Liver (tissue), 8 donors: ENCODE measurements at regions not wholly inside any gene's neighbourhood (a gene's known extent, or its start where the extent isn't known, plus 50 kb on each side); places are given as distances from the start of the nearest gene placed in this dataset.

Experiments
- DNase-seq: peaks from one replicate; pipeline ENCODE4 v3.0.0-alpha.2; 2017; ENCODE audit warnings: low spot score
- H3K27ac ChIP-seq, 2 donors: one replicate each; pipeline ENCODE4 v1.7.0; 2013; ENCODE audit warnings: inconsistent platforms in 2 of 2, low read length in 2 of 2, control low read depth in 1 of 2, low read depth in 1 of 2, mild to moderate bottlenecking in 1 of 2
- H3K27me3 ChIP-seq, 4 donors: one replicate each; pipeline versions ENCODE4 v1.6.1 to v1.7.0; 2013; ENCODE audit warnings: low read length in 3 of 4, inconsistent platforms in 1 of 4, mild to moderate bottlenecking in 1 of 4, moderate library complexity in 1 of 4; ENCODE audit not compliant: control insufficient read depth in 4 of 4, insufficient read depth in 4 of 4
- H3K36me3 ChIP-seq, 4 donors: one replicate each; pipeline versions ENCODE4 v1.6.1 to v1.7.0; 2013; ENCODE audit warnings: low read length in 3 of 4, mild to moderate bottlenecking in 3 of 4, low read depth in 1 of 4, moderate library complexity in 1 of 4; ENCODE audit not compliant: control insufficient read depth in 4 of 4, insufficient read depth in 3 of 4
- H3K4me1 ChIP-seq, 4 donors: one replicate each; pipeline versions ENCODE4 v1.6.1 to v1.7.0; 2013; ENCODE audit warnings: low read length in 3 of 4, mild to moderate bottlenecking in 3 of 4, moderate library complexity in 1 of 4; ENCODE audit not compliant: control insufficient read depth in 4 of 4, insufficient read depth in 4 of 4
- H3K4me3 ChIP-seq, 3 donors: one replicate each; pipeline versions ENCODE4 v1.6.1 to v1.7.0; 2013; ENCODE audit warnings: low read length in 3 of 3, control low read depth in 1 of 3, low read depth in 1 of 3, mild to moderate bottlenecking in 1 of 3
- H3K9ac ChIP-seq, 2 donors: one replicate each; pipeline ENCODE4 v1.7.0; 2013; ENCODE audit warnings: low read length in 2 of 2, mild to moderate bottlenecking in 2 of 2, moderate library complexity in 2 of 2, control low read depth in 1 of 2, low read depth in 1 of 2
- H3K9me3 ChIP-seq, 4 donors: one replicate each; pipeline versions ENCODE4 v1.6.1 to v1.7.0; 2013; ENCODE audit warnings: low read length in 3 of 4; ENCODE audit not compliant: control insufficient read depth in 4 of 4
- EGR1 ChIP-seq, 2 donors: IDR thresholded peaks; 2 replicates each; pipeline ENCODE4 v1.6.1; 2016 to 2018; ENCODE audit warnings: antibody characterized with exemption in 2 of 2, low read depth in 2 of 2
- FOXA1 ChIP-seq: IDR thresholded peaks from 2 replicates; pipeline ENCODE4 v1.6.1; 2016; ENCODE audit warnings: antibody characterized with exemption
- FOXA2 ChIP-seq: IDR thresholded peaks from 2 replicates; pipeline ENCODE4 v1.6.1; 2016; ENCODE audit warnings: antibody characterized with exemption
- HNF4A ChIP-seq, 2 donors: conservative IDR thresholded peaks; 2 replicates each; pipeline ENCODE4 v1.6.1; 2016; ENCODE audit warnings: antibody characterized with exemption in 2 of 2, mild to moderate bottlenecking in 2 of 2
- HNF4G ChIP-seq: IDR thresholded peaks from 2 replicates; pipeline ENCODE4 v1.6.1; 2016; ENCODE audit warnings: antibody characterized with exemption
- JUND ChIP-seq, 2 donors: IDR thresholded peaks; 2 replicates each; pipeline ENCODE4 v1.6.1; 2016; ENCODE audit warnings: antibody characterized with exemption in 2 of 2
- NR2F2 ChIP-seq: IDR thresholded peaks from 2 replicates; pipeline ENCODE4 v1.6.1; 2016; ENCODE audit warnings: antibody characterized with exemption
- RAD21 ChIP-seq, 2 donors: IDR thresholded peaks; 2 replicates each; pipeline ENCODE4 v1.6.1; 2016; ENCODE audit warnings: antibody characterized with exemption in 2 of 2, mild to moderate bottlenecking in 2 of 2
- SP1 ChIP-seq: IDR thresholded peaks from 2 replicates; pipeline ENCODE4 v1.6.1; 2018; ENCODE audit warnings: antibody characterized with exemption, mild to moderate bottlenecking
- TAF1 ChIP-seq: conservative IDR thresholded peaks from 2 replicates; pipeline ENCODE4 v1.6.1; 2016; ENCODE audit warnings: antibody characterized with exemption, mild to moderate bottlenecking
- YY1 ChIP-seq: IDR thresholded peaks from 2 replicates; pipeline ENCODE4 v1.6.1; 2016; ENCODE audit warnings: antibody characterized with exemption, mild to moderate bottlenecking
- WGBS: extraction: QIAGEN DNeasy Blood & Tissue Kit; methylation state at CpG from one replicate; pipeline ENCODE4 v1.1.7; 2013; 5-methylcytosine and 5-hydroxymethylcytosine counted together
- TF ChIP-seq, protein P1 (sequence below): IDR thresholded peaks from 2 replicates; pipeline ENCODE4 v1.6.1; 2016; ENCODE audit warnings: antibody characterized with exemption
- TF ChIP-seq, protein P2 (sequence below): IDR thresholded peaks from 2 replicates; pipeline ENCODE4 v1.6.1; 2016; ENCODE audit warnings: antibody characterized with exemption, mild to moderate bottlenecking
- TF ChIP-seq, protein P3 (sequence below): fragments of 150-350 bp; IDR thresholded peaks from 2 replicates; pipeline ENCODE4 v1.5.1; 2017; ENCODE audit warnings: improper control_type of control experiment, low read depth, low read length; ENCODE audit not compliant: missing input control
- donor health status: healthy.
- donor health status: healthy.
- donor health status: healthy.
- donor health status: healthy.
- donor health status: healthy.

DNA sequence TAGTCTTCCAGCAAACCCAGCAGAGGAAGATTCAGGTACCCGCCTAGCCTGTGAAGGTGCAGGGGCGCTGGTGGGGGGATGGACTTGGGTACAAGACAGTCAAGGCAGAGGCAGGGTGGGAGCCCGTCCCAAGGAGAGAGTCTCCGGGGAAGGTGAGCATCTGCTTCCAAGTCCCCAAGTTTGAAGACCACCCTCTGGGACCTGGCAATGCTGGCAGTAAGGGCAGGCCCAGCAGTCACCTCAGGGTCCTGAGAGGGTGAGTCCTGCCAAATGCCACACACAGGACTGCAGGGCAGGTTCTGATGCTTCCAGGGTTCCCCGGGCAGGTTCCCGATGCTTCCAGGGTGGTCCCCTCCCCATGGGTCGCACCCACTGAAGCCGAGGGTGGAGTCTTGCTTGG is 261.8 kb upstream of the IRX1 start (continued):
- TF ChIP-seq, protein P1, sequence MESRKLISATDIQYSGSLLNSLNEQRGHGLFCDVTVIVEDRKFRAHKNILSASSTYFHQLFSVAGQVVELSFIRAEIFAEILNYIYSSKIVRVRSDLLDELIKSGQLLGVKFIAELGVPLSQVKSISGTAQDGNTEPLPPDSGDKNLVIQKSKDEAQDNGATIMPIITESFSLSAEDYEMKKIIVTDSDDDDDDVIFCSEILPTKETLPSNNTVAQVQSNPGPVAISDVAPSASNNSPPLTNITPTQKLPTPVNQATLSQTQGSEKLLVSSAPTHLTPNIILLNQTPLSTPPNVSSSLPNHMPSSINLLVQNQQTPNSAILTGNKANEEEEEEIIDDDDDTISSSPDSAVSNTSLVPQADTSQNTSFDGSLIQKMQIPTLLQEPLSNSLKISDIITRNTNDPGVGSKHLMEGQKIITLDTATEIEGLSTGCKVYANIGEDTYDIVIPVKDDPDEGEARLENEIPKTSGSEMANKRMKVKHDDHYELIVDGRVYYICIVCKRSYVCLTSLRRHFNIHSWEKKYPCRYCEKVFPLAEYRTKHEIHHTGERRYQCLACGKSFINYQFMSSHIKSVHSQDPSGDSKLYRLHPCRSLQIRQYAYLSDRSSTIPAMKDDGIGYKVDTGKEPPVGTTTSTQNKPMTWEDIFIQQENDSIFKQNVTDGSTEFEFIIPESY, result no peak

DNA sequence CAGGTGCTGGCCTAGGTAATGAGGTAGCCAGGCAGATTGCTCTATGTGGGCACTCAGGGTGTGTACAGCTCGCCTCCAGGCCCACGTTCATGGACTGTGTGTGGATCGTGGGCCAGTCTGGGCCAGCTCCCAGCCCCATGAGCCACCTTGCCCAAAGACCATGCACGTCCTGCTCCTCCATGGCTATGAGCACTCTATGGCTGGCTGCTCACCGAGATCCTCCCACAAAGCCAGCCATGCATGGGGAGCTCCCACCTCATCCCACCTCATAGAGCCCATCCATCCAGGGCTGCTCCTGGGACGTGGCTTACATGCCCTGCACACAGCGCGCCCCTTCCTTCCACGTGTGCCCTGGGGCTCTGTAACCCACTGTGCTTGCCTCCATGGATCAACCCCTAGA is 262.5 kb upstream of the IRX1 start:
- no peaks in the 10 kb centered on the region for H3K27me3 ChIP-seq
- H3K9ac ChIP-seq, result no peak overlapping the region
- TF ChIP-seq SP1 (no peak), NR2F2 (no peak)
- TF ChIP-seq, protein P2, sequence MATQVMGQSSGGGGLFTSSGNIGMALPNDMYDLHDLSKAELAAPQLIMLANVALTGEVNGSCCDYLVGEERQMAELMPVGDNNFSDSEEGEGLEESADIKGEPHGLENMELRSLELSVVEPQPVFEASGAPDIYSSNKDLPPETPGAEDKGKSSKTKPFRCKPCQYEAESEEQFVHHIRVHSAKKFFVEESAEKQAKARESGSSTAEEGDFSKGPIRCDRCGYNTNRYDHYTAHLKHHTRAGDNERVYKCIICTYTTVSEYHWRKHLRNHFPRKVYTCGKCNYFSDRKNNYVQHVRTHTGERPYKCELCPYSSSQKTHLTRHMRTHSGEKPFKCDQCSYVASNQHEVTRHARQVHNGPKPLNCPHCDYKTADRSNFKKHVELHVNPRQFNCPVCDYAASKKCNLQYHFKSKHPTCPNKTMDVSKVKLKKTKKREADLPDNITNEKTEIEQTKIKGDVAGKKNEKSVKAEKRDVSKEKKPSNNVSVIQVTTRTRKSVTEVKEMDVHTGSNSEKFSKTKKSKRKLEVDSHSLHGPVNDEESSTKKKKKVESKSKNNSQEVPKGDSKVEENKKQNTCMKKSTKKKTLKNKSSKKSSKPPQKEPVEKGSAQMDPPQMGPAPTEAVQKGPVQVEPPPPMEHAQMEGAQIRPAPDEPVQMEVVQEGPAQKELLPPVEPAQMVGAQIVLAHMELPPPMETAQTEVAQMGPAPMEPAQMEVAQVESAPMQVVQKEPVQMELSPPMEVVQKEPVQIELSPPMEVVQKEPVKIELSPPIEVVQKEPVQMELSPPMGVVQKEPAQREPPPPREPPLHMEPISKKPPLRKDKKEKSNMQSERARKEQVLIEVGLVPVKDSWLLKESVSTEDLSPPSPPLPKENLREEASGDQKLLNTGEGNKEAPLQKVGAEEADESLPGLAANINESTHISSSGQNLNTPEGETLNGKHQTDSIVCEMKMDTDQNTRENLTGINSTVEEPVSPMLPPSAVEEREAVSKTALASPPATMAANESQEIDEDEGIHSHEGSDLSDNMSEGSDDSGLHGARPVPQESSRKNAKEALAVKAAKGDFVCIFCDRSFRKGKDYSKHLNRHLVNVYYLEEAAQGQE, result no peak
- H3K36me3 ChIP-seq, result no peaks in the 10 kb centered on the region
- no peaks in the 10 kb centered on the region for H3K4me1 ChIP-seq
- no peak overlapping the region for H3K27ac ChIP-seq
- H3K4me3 ChIP-seq, result no peak overlapping the region
- no peak for DNase-seq
- WGBS, result 86% methylated on average over 9 of the region's 9 CpGs
- no peaks in the 10 kb centered on the region for H3K9me3 ChIP-seq

DNA sequence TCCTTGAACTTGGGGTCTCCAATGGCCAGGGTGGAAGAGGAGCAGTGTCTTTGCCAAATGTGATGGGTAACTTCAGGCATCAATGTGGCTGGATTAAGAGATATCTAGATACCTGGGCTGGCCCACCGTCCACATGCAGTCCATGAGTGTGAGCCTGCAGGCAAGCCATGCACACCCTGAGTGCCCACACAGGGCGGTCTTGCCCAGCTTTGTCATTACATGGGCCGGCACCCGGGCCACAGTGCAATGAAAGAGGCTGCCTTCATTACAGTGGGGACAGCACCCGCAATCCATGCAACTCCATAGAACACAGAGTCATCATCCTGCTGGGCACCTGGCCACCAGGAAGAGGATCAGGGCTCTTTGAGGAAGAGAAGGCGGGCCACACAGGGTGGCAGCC is 263.8 kb upstream of the IRX1 start:
- H3K27ac ChIP-seq, result no peak overlapping the region
- H3K36me3 ChIP-seq, result no peaks in the 10 kb centered on the region
- no peak for DNase-seq
- no peaks in the 10 kb centered on the region for H3K4me1 ChIP-seq
- H3K9ac ChIP-seq, result no peak overlapping the region
- peaks cover 0 to 2% (median 0%) of the 10 kb centered on the region in 4 donors for H3K9me3 ChIP-seq
- WGBS, result 93% methylated on average over 6 of the region's 6 CpGs
- no peak overlapping the region for H3K4me3 ChIP-seq
- no peaks in the 10 kb centered on the region for H3K27me3 ChIP-seq
- no peak for TF ChIP-seq SP1
- TF ChIP-seq HNF4G, result no peak
- TF ChIP-seq FOXA1, result no peak
- TF ChIP-seq JUND (IDR thresholded peaks at IDR 0.05), result no peak
- TF ChIP-seq TAF1, result no peak
- TF ChIP-seq, protein P3, sequence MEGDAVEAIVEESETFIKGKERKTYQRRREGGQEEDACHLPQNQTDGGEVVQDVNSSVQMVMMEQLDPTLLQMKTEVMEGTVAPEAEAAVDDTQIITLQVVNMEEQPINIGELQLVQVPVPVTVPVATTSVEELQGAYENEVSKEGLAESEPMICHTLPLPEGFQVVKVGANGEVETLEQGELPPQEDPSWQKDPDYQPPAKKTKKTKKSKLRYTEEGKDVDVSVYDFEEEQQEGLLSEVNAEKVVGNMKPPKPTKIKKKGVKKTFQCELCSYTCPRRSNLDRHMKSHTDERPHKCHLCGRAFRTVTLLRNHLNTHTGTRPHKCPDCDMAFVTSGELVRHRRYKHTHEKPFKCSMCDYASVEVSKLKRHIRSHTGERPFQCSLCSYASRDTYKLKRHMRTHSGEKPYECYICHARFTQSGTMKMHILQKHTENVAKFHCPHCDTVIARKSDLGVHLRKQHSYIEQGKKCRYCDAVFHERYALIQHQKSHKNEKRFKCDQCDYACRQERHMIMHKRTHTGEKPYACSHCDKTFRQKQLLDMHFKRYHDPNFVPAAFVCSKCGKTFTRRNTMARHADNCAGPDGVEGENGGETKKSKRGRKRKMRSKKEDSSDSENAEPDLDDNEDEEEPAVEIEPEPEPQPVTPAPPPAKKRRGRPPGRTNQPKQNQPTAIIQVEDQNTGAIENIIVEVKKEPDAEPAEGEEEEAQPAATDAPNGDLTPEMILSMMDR, result no peak
- TF ChIP-seq, protein P1, result no peak
- no peak for TF ChIP-seq NR2F2
- TF ChIP-seq RAD21 (IDR thresholded peaks at IDR 0.05), result no peak
- no peak for TF ChIP-seq YY1
- no peak for TF ChIP-seq FOXA2
- TF ChIP-seq HNF4A (conservative IDR thresholded peaks at IDR 0.05), result no peak
- TF ChIP-seq EGR1 (IDR thresholded peaks at IDR 0.05; ENCODE audit: low read depth in 2 of 2), result no peak
